Erythroblast (primary cell): ENCODE measurements at regions not wholly inside any gene's neighbourhood (a gene's known extent, or its start where the extent isn't known, plus 50 kb on each side); places are given as distances from the start of the nearest gene placed in this dataset.

Experiments
- DNase-seq, 2 experiments: peaks; one replicate each; lab custom pipeline; 2025; lab: John Stamatoyannopoulos, UW
- GATA1 ChIP-seq: IDR thresholded peaks from 2 replicates; pipeline ENCODE4 v1.6.1; 2011; ENCODE audit warnings: low read depth, mild to moderate bottlenecking, control low read depth, low read length, moderate library complexity
- POLR2A ChIP-seq: IDR thresholded peaks from 2 replicates; pipeline ENCODE4 v1.6.1; 2011; ENCODE audit warnings: mild to moderate bottlenecking, low read length

DNA sequence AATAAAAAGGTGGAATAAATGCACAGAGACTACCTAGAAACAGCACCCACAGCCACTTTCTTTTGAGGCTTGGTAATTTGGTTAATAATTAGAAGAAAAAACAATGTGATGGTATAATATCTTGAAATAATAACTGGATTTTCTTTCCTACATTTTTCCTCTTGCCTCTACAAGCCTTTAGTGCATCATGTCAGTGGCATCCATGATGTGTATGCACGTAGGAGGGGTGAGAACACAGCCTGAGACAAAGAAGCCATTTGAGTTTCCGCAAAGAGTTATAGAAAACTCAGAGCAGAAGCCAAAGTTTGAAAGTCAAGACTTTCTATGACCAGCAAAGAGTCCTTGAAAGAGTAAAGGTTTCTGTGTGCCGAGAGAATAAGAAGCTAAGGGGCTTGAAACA lies 461.3 kb downstream of the BCOR start:
- no peak for DNase-seq
- no peak for TF ChIP-seq POLR2A
- TF ChIP-seq GATA1 = no peak

DNA sequence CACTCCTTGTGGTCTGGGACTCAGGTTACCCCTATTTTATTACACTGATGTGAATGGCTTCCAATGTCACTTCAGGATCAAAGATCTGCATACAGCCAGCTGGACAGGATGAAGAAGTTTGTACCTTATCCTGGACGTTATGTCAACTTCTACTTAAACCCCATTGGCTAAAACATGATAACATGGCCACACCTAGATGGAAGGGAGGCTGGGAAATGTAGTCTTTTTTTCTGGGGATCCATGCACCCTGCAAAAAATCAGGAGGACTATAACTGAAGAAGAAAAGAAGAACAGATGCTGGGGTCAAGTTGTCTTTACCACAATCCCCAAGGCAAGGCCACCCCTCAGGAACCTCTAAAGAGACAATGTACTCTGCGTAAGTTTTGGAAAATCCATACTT lies 459.2 kb downstream of the BCOR start:
- TF ChIP-seq GATA1 (no peak), POLR2A (no peak)
- no peak for DNase-seq

- no peak for DNase-seq
- no peak for TF ChIP-seq POLR2A
- TF ChIP-seq GATA1 = no peak
Observed at GRCh38 chrX:39639871-39640270, 457.9 kb downstream of the BCOR start.

DNA sequence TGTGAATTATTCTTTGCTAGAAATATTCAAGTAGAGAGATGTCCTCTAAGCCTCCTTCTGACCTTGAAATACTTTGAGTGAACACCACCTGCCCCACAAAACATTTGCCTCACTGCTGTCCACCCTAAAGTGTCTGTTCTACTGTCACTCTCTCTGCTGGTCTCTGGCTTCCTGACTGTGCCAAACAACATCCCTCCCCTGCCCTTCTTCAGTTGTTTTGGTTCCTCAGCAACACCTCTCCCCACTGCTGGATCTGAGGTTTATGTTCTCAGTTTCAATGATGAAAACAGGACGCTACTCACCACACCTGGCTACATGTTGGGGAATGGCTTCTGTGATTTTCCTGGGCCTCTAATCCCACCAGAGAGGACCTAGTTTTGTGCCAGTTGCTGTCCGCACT lies 456.9 kb downstream of the BCOR start:
- no peak for DNase-seq
- no peak for TF ChIP-seq GATA1
- TF ChIP-seq POLR2A = no peak

GRCh38 chrX:39642071-39642470 lies 455.7 kb downstream of the BCOR start:
- TF ChIP-seq POLR2A (no peak), GATA1 (no peak)
- no peak for DNase-seq

DNA sequence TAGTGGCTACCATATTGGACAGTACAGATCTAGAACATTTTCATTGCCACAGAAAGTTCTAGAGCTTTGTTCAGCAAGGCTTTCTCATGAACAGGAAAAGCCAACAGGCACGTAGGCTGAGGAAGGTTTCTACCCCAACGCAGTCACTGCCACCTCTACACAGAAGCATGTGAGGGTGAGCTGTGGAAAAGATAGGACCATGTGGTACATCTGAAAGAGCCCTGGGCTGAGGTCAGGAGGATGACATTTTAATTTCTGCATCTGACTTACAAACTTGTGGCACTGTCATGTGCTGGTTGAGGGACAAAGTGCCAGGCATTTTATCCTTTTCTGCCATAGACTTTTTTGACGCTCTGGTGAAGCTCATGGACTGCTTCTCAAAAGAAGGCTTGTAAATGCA lies 454.2 kb downstream of the BCOR start:
- TF ChIP-seq POLR2A (no peak), GATA1 (no peak)
- no peak for DNase-seq

- DNase-seq = no peak
- no peak for TF ChIP-seq GATA1
- no peak for TF ChIP-seq POLR2A
Observed at GRCh38 chrX:39645178-39645895, 452.4 kb downstream of the BCOR start.

DNA sequence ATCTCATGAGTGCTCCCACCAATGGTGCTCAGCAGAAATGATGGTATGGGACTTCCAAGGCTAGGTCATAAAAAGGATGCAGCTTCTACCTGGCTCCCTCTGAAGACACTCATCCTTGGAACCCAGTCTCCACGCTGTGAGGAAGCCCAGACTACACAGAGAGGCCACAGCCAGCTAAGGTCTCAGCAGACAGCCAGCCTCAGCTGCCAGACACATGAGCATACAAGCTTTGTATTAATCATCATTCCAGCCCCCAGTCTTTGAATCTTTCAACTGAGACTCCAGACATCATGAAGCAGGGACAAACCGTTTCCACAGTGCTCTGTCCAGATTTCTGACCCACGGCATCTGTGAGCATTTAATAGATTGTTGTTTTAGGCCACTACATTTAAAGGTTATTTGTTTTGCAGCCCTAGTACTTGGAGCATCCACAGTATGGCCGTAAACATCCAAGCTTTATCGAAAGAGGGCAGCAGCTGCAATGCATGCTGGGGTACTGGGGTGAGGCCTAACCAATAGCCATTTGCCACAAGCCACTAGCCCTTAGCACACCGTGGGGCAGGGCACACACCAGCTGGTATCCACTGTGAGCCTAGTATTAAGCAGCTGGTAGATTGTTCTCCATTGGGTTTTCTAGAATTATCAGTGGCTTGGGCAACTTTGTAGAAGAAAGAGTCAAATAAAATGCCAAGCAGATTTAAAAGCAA lies 449.1 kb downstream of the BCOR start:
- no peak for DNase-seq
- TF ChIP-seq POLR2A (no peak), GATA1 (no peak)

DNA sequence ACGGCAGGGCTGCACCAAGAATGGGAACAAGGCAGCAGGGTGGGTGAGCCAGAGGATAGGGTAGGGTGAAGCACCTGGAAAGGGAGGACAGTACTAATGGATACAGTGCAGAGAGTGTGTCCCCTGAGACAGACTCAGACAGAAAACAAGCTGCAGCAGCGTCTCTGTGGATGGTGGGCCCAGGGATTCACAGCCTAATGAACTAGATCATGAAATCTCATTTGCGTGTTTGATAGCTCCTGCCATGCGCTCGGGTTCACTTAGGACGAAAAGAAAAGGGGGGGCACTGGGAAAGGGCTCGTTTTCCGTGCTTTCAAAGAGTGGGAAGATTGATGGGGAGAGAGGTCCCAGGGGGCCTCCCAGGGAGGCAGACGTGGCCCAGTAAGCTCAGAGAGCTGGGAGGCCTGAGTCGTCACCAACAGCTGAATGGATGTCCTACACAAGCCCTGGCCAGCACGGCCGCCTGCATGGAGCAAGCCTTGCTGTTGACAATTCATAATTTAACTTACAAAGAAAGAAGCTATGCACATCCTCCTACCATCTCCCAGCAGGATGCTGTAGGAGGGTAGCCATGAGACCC lies 446.9 kb downstream of the BCOR start:
- DNase-seq = no peak
- TF ChIP-seq POLR2A (no peak), GATA1 (no peak)

DNA sequence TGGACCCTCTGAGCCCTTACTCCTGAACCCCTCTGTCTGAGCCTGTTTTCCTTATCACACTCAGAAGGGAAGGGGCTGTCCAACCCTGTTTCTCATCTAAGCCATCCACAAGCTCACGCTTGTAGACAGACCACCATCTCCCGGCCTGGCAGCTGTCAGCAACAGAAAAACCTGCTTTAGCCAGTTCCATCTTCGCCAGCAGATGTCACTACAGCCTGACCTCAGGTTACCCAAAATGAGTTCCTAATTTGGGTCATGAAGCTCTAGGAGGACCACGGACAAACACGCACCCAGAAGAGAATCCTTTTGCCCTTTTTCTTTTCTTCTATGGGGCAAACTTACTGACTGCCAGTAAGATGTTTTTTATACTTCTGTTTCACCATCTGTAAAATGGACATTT lies 445.4 kb downstream of the BCOR start:
- TF ChIP-seq GATA1 (no peak), POLR2A (no peak)
- peak; percentile 3 to 34 for DNase-seq

GRCh38 chrX:39653691-39654090 lies 444.1 kb downstream of the BCOR start:
- DNase-seq = no peak
- TF ChIP-seq POLR2A (no peak), GATA1 (no peak)

- TF ChIP-seq GATA1 (no peak), POLR2A (no peak)
- DNase-seq = no peak
Observed at GRCh38 chrX:39654183-39654925, 443.4 kb downstream of the BCOR start.

GRCh38 chrX:39654952-39655351 lies 442.8 kb downstream of the BCOR start:
- TF ChIP-seq POLR2A = no peak
- no peak for TF ChIP-seq GATA1
- DNase-seq = no peak
